ENCODE measurements at regions not wholly inside any gene's neighbourhood (a gene's known extent, or its start where the extent isn't known, plus 50 kb on each side); places are given as distances from the start of the nearest gene placed in this dataset.

GRCh38 chr13:106233134-106233735, 302.2 kb downstream of the EFNB2 start:
- Histone ChIP-seq H3K9me1 (ENCODE audit: insufficient read depth, low read length) (no peaks in the 10 kb centered on the region), H2AK9ac (replicated peaks; ENCODE audit: low read depth, low read length, poor library complexity) (no peak overlapping the region), H3K4me2 (ENCODE audit: low read depth, low read length) (no peak overlapping the region), H2BK20ac (ENCODE audit: low read depth, low read length) (no peak overlapping the region), H3K4me3 (ENCODE audit: insufficient read depth, low read depth, low read length) (no peak overlapping the region), H4K8ac (ENCODE audit: low read depth in 2 of 2, low read length in 2 of 2) (no peak overlapping the region), H3K36me3 (ENCODE audit: control insufficient read depth, insufficient read depth, low read length) (no peaks in the 10 kb centered on the region), H3K4ac (ENCODE audit: low read depth, low read length) (no peak overlapping the region), H3K56ac (ENCODE audit: extremely low read depth, insufficient read depth, low read length) (no peak overlapping the region), H3K18ac (ENCODE audit: low read depth, low read length) (no peak overlapping the region), H3K9me3 (ENCODE audit: control insufficient read depth, insufficient read depth, low read length) (no peaks in the 10 kb centered on the region), H2BK120ac (ENCODE audit: low read depth, low read length) (no peak overlapping the region), H3K23ac (ENCODE audit: low read depth, low read length) (no peak overlapping the region), H3K14ac (replicated peaks; ENCODE audit: low read depth, low read length) (no peak overlapping the region), H3K27me3 (ENCODE audit: control insufficient read depth, insufficient read depth, low read length) (no peaks in the 10 kb centered on the region), H3K79me1 (ENCODE audit: low read depth in 1 of 2, low read length in 2 of 2) (no peaks in the 10 kb centered on the region), H4K91ac (ENCODE audit: insufficient read depth, low read depth, low read length) (no peak overlapping the region), H3K4me1 (ENCODE audit: control insufficient read depth, insufficient read depth, low read length) (peaks cover 3% of the 10 kb centered on the region), H2AFZ (replicated peaks; ENCODE audit: low read length, poor library complexity) (no peak overlapping the region), H2AK5ac (ENCODE audit: low read depth, low read length) (no peak overlapping the region), H3K27ac (ENCODE audit: insufficient read depth, low read length) (no peak overlapping the region), H2BK5ac (ENCODE audit: low read depth, low read length, poor library complexity, severe bottlenecking) (no peak overlapping the region), H4K20me1 (ENCODE audit: insufficient read depth, low read length) (no peaks in the 10 kb centered on the region), H2BK15ac (ENCODE audit: low read depth, low read length) (no peak overlapping the region), H3K9ac (ENCODE audit: low read depth, low read length) (no peak overlapping the region), H4K5ac (ENCODE audit: low read depth, low read length) (no peak overlapping the region)
- no TSS peak for BruUV-seq (replicated peaks)
- ChIA-PET POLR2A (ENCODE audit: unreplicated experiment) (no interaction called here), CTCF (no interaction called here)
- ATAC-seq (ENCODE audit: low read depth), result no peak
- in situ Hi-C loops (cut with MboI; ENCODE audit: low sequenced_read_pairs) (no loop called here), intact Hi-C loops (cut with micrococcal nuclease) (no loop called here), dilution Hi-C loops (cut with HindIII; ENCODE audit: low sequenced_read_pairs, unreplicated experiment) (no loop called here)
- TF ChIP-seq NFE2L2 (IDR thresholded peaks at IDR 0.05; ENCODE audit: low read depth, low read length), result no peak
- TF ChIP-seq, protein P1, sequence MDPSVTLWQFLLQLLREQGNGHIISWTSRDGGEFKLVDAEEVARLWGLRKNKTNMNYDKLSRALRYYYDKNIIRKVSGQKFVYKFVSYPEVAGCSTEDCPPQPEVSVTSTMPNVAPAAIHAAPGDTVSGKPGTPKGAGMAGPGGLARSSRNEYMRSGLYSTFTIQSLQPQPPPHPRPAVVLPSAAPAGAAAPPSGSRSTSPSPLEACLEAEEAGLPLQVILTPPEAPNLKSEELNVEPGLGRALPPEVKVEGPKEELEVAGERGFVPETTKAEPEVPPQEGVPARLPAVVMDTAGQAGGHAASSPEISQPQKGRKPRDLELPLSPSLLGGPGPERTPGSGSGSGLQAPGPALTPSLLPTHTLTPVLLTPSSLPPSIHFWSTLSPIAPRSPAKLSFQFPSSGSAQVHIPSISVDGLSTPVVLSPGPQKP (IDR thresholded peaks at IDR 0.05; ENCODE audit: borderline replicate concordance, low read depth, low read length), result no peak
- WGBS, 2 experiments (ENCODE audit: extremely low coverage in 2 of 2, insufficient read length in 1 of 2), result no CpG with 5 or more reads among the region's 1 CpG
- no peak for DNase-seq

Measured in IMR-90 (cell line).